GM18526 (cell line): ENCODE measurements at regions not wholly inside any gene's neighbourhood (a gene's known extent, or its start where the extent isn't known, plus 50 kb on each side); places are given as distances from the start of the nearest gene placed in this dataset.

Source experiments
- POLR2A ChIP-seq: IDR thresholded peaks from 3 replicates; pipeline ENCODE4 v1.6.1; 2011; ENCODE audit not compliant: insufficient read length; ENCODE audit errors: extremely low read depth

- TF ChIP-seq POLR2A, result no peak
Measured at GRCh38 chr7:47659664-47660462, 78.0 kb upstream of the TNS3 start.

GRCh38 chr7:47658886-47659635, 77.2 kb upstream of the TNS3 start:
- no peak for TF ChIP-seq POLR2A

- no peak for TF ChIP-seq POLR2A
Measured at GRCh38 chr7:47657126-47657525, 75.2 kb upstream of the TNS3 start.

GRCh38 chr7:47654672-47655298, 72.9 kb upstream of the TNS3 start:
- TF ChIP-seq POLR2A, result no peak

GRCh38 chr7:47653550-47654411, 71.9 kb upstream of the TNS3 start:
- no peak for TF ChIP-seq POLR2A

GRCh38 chr7:47652591-47652990, 70.7 kb upstream of the TNS3 start:
- TF ChIP-seq POLR2A, result no peak

- no peak for TF ChIP-seq POLR2A
Measured at GRCh38 chr7:47651355-47652317, 69.7 kb upstream of the TNS3 start.

- no peak for TF ChIP-seq POLR2A
Measured at GRCh38 chr7:47649919-47650318, 68.0 kb upstream of the TNS3 start.

- no peak for TF ChIP-seq POLR2A
Measured at GRCh38 chr7:47648275-47648925, 66.5 kb upstream of the TNS3 start.

GRCh38 chr7:47647918-47648250, 66.0 kb upstream of the TNS3 start:
- TF ChIP-seq POLR2A, result no peak

- TF ChIP-seq POLR2A, result no peak
Measured at GRCh38 chr7:47647181-47647917, 65.4 kb upstream of the TNS3 start.

GRCh38 chr7:47643716-47644400, 61.9 kb upstream of the TNS3 start:
- no peak for TF ChIP-seq POLR2A
